Activated CD4-positive, CD25-positive, alpha-beta regulatory T cell treated with anti-CD3 and anti-CD28 coated beads, Interleukin-2, amount 50 U/mL, for 24 hours (primary cell): ENCODE measurements at regions not wholly inside any gene's neighbourhood (a gene's known extent, or its start where the extent isn't known, plus 50 kb on each side); places are given as distances from the start of the nearest gene placed in this dataset.

Source experiments
- ATAC-seq, 2 donors: fragments of 150-1000 bp; cut with Tn5 transposase; one replicate each; pipeline ENCODE4 v1.10.0; 2021; ENCODE audit warnings: mild to moderate bottlenecking in 1 of 2, moderate library complexity in 1 of 2

DNA sequence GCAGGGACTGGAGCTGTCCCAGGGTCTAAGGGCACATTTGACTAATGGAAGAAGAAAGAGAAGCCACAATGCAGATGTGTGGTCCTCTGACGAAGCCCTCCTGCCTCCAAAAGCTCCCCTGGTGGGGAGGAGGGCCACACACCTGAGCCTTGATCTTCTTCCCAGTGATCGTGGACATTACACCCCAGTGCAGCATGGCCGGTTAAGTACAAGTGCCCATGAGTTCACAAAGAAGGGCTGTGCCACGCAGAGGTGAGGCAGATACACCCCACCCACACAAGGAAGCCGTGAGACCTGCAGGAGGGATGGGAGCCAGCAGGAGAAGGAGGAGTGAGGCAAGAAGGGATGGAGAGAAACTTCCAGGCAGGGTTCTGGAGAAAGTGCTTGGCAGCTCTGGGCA, 199.0 kb upstream of the MVB12B start:
- ATAC-seq, result no peak

GRCh38 chr9:126128494-126129142, 198.0 kb upstream of the MVB12B start:
- no peak for ATAC-seq

DNA sequence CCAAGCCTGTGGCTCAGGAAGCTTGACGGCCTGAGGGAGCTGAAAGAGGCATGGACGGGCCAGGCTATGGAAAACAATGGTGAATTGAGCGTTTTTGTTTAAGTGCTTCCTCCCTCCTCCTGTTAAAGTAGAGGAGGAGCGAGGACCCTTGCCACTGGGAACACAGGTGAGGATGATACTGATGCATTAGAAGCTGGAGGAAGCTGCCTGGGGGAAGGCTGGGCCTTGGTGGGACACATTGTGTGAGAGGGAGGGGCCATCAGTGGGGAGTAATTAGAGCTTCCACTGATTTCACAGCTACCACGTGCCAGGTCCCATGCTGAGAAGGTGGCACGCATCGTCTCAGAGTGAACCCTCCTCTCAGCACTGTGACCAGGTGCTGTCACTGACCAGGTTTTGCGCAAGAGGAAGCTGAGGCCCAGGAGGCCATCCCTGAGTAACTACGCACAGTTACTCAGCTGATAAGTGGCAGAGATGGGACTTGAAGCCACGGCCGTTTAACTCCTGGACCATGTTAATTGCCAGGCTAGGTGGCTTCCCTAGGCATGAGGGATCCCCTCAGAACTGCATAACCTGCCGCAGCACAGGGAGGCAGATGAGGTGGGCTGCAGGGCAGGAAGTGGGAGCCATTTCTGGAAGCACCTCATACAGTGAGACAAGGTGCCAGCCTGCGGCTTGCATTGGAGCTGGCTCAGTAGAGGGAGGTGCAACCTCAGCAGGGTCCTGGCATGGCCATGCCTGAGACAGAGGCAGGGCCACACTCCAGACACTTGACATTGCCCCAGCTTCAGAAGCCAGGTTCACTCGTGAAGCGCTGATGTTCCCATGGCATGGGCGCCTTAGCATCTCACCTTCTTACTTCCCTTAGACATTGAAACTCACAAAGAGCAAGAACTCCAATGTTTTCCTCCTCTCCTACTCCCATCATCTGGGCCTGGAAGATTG, 195.3 kb upstream of the MVB12B start:
- no peak for ATAC-seq

GRCh38 chr9:126132746-126133145, 193.9 kb upstream of the MVB12B start:
- ATAC-seq, result no peak

DNA sequence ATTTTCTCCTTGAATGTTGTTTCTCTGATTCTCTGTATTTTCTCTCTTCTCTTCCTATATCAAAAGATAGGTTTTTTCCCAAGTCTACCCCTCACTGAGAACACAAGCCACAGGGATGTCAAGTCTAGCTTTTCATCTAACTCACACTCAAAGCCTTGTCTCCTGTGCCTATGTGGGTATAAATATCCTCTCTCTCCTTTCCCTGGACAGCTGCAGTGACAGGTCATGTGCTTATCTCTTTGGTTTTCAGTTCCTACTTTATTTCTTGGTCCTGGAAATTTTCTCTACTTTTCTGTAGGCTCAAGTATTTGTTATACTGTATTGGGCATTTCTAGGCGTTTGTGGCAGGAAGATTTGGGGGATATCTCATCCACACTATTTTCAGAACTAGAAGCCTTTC, 182.4 kb upstream of the MVB12B start:
- ATAC-seq, result no peak

DNA sequence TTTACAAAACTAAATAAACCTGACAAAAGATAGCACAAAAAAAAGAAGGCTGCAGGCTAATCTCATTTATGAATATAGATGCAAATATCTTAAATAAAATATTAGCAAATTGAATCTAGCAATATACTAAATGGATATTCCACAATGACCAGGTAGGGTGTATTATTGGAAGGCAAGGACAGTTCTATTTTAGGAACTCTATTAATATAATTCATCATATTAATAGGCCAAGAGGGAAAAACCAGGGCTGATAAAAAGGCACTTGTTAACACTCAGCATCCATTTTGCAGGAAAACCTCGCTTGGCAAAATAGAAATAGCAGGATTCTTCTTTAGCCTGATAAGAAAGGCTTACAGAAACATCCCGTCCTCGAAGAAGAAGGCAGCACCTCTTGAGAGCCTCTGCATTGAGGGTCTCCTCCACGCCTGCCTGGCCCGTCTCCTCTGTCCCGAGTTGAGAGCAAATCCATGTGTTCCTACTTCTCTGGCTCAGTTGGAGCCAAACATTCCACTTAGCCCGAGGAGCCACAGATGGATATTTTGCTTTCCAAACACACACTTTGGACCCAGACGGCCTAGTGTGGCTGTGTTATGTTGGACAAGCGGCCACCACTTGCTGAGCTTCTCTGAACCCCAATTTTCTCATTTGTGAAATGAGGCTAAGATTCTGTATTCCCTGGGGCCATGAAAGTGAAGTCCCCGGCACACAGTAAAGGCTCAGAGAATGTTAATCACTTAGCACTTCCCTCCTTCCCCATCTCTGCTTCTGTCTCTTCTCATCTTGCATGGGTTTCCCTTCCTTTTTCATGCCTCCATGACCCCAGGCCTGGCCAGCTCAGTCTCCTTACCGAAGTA, 181.8 kb upstream of the MVB12B start:
- ATAC-seq, result no peak

GRCh38 chr9:126145887-126146253, 180.8 kb upstream of the MVB12B start:
- no peak for ATAC-seq

- ATAC-seq, result peak; percentile 61 to 63
Measured at GRCh38 chr9:126146254-126147145, 180.1 kb upstream of the MVB12B start.

DNA sequence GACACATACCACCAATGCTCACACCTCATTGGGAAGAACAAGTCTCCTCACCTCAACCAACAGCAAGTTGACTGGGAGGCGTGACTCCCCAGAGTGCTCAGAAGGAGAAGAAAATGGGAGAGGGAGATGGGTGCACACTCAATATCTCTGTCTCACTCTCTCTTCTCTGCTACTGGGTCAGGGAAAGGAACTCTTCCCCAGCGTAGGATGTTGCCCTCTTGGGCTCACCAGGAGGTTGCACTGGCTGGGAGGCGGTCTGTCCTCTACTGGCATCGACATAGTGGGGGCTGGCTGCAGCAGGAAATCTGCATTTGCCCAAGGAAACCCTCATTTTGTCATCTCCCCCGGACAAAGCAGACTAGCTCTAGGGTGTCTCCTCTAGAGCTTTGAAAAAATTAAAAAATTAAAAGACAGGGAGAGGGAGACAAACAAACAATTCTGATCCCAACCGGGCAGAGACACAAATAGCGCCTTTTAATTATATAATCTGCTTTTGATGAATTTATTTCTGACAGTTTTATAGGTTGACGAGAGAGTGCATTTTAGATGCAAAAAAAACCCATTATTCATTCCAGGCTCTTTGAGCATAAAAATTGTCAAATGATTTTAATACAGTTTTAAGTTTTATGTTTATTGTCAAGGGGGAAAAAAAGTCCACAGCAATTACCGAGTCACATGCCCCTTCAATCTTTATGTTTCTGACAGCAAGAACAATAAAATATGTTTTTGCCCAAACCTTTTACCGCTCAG, 179.3 kb upstream of the MVB12B start:
- ATAC-seq, result no peak

- ATAC-seq, result no peak
Measured at GRCh38 chr9:126147936-126148870, 178.4 kb upstream of the MVB12B start.

DNA sequence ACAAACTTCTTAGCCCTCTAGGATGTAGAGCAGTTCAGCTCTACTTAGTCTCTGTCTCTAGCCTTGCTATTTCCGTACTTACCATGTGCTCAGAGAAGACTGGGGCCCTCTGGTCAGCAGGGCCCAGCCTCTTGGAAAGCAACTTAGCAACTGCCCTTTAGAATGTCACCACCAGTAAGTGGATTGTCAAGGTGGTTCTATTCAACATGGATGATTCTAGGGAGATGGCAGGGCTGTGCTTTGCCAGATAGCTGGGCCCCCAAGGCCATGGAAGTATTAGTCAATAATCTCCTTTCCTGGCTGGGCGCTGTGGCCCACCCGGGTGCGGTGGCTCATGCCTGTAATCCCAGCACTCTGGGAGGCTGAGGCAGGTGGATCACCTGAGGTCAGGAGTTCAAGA, 177.6 kb upstream of the MVB12B start:
- ATAC-seq, result no peak

- ATAC-seq, result no peak
Measured at GRCh38 chr9:126149661-126150060, 177.0 kb upstream of the MVB12B start.

DNA sequence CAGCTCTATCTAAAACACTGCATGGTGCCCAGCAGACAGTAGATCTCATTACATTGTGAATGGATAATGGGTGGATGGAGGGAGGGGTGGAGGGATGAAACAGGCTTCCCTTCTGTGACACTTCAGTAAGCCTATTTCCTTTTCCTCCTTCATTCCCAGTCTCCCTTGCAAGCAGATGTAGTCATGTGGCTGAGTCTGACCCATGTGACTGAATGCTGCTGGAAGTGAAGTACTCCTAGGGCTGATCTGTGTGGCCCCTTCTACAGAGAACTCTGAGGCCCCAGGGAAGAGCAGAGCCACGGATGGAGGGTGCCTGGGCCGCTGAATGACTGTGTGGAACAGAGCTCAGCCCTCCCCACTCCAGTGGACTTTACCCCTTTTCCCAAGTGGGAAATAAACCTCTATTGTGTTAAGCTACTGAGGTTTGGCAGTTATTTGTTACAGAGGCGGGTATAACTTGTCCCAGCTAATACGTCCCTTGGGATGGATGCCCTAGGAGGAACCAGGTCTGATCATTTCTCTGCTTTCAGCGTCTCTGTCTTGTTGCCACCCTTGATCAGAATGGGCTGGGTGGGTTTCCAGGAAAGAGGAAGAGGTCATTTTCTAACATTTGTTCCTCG, 176.1 kb upstream of the MVB12B start:
- ATAC-seq, result no peak

- no peak for ATAC-seq
Measured at GRCh38 chr9:126151031-126151685, 175.5 kb upstream of the MVB12B start.

DNA sequence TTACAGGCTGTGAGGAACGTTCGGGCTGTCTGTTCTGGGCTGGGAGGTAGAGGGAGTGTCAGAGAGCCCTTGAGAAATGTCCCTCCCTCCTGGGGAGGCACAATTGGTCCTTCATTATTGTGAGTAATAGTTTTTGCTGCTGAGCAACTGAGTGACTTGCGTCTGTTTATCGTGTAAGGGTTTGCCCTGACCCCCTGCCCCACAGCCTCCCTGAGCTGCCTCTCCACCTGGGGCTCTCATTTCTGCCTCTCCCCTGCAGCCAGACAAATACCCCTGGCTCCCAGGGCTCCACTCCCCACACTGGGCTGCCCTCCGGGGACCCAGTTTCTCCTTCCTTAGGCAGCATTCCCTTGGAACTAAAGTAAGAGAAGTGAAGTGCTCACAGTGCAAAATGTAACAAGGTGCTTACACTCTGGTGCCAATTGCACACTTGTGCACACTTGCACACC, 174.9 kb upstream of the MVB12B start:
- ATAC-seq, result no peak

GRCh38 chr9:126152622-126153362, 173.8 kb upstream of the MVB12B start:
- no peak for ATAC-seq

GRCh38 chr9:126153382-126153781, 173.2 kb upstream of the MVB12B start:
- ATAC-seq, result no peak

GRCh38 chr9:126154182-126154827, 172.3 kb upstream of the MVB12B start:
- no peak for ATAC-seq
